ENCODE measurements at regions not wholly inside any gene's neighbourhood (a gene's known extent, or its start where the extent isn't known, plus 50 kb on each side); places are given as distances from the start of the nearest gene placed in this dataset.

GRCh38 chr6:44001318-44002066 lies 125.8 kb downstream of the MRPL14 start:
- H2AFZ ChIP-seq (ENCODE audit: insufficient read depth, low read depth, low read length, poor library complexity, severe bottlenecking) = no peak overlapping the region
- peaks cover 0 to 24% (median 8%) of the 10 kb centered on the region in 7 donors for H3K9me3 Mint-ChIP-seq
- H3K27me3 Mint-ChIP-seq (ENCODE audit: low read depth in 3 of 3) = peaks cover 61 to 81% (median 71%) of the 10 kb centered on the region in 3 donors
- H3K79me2 ChIP-seq (ENCODE audit: insufficient read depth, low read length) = no peaks in the 10 kb centered on the region
- peaks cover 31% of the 10 kb centered on the region for H3K4me1 Mint-ChIP-seq
- H3K27me3 ChIP-seq (ENCODE audit: control insufficient read depth in 2 of 2, insufficient read depth in 2 of 2, low read length in 2 of 2) = peaks cover 34 to 64% of the 10 kb centered on the region in 2 donors
- H3K27ac Mint-ChIP-seq = peak overlapping the region in 5 of 7 donors; percentile 25 to 91 (median 76)
- H3K9ac ChIP-seq (ENCODE audit: insufficient read depth, low read length, poor library complexity, severe bottlenecking) = no peak overlapping the region
- H3K4me1 ChIP-seq (ENCODE audit: control insufficient read depth in 1 of 2, insufficient read depth in 2 of 2, low read length in 2 of 2) = peaks cover 20 to 32% of the 10 kb centered on the region in 2 donors
- H3K9me3 ChIP-seq (replicated peaks in 1 of 2; ENCODE audit: control insufficient read depth in 1 of 2, insufficient read depth in 1 of 2, low read length in 2 of 2) = peaks cover 0 to 11% of the 10 kb centered on the region in 2 donors
- peak; percentile 46 for TF ChIP-seq CTCF (IDR thresholded peaks at IDR 0.05)
- peak in 2 of 3 donors; percentile 21 to 54 for DNase-seq
- H3K4me3 ChIP-seq (replicated peaks in 1 of 3; ENCODE audit: low read depth in 2 of 3, low read length in 3 of 3) = peak overlapping the region in 1 of 3 experiments; percentile 55
- 78% methylated on average over 5 of the region's 12 CpGs for WGBS (ENCODE audit: insufficient coverage)
- H3K36me3 ChIP-seq (replicated peaks in 1 of 2; ENCODE audit: control insufficient read depth in 1 of 2, insufficient read depth in 2 of 2, low read length in 2 of 2) = no peaks in the 10 kb centered on the region
- H3K27ac ChIP-seq (ENCODE audit: low read depth in 1 of 2, low read length in 2 of 2) = no peak overlapping the region
- peak overlapping the region; percentile 70 for H3K4me2 ChIP-seq (replicated peaks; ENCODE audit: extremely low read depth, low read length, poor library complexity, severe bottlenecking)
- no peaks in the 10 kb centered on the region for H4K20me1 ChIP-seq (ENCODE audit: insufficient read depth, low read length)
- intact Hi-C loops (cut with micrococcal nuclease) = loop anchor here (2.0 to 5.0 kb wide), 3 partner anchors 21 to 279 kb away; partner anchors contain the start of gene VEGFA (in 1 of the 2)
- H3K4me3 Mint-ChIP-seq = peak overlapping the region in 1 of 2 donors; percentile 76
- H3K36me3 Mint-ChIP-seq = peaks cover 7 to 9% of the 10 kb centered on the region in 2 donors

GRCh38 chr6:44000164-44000842 lies 126.9 kb downstream of the MRPL14 start:
- H3K27me3 Mint-ChIP-seq (ENCODE audit: low read depth in 3 of 3) = peaks cover 58 to 69% (median 59%) of the 10 kb centered on the region in 3 donors
- H3K36me3 Mint-ChIP-seq = peaks cover 6 to 7% of the 10 kb centered on the region in 2 donors
- Histone ChIP-seq H3K4me3 (replicated peaks in 1 of 3; ENCODE audit: low read depth in 2 of 3, low read length in 3 of 3) (no peak overlapping the region), H3K36me3 (replicated peaks in 1 of 2; ENCODE audit: control insufficient read depth in 1 of 2, insufficient read depth in 2 of 2, low read length in 2 of 2) (no peaks in the 10 kb centered on the region), H3K27me3 (ENCODE audit: control insufficient read depth in 2 of 2, insufficient read depth in 2 of 2, low read length in 2 of 2) (peaks cover 34 to 54% of the 10 kb centered on the region in 2 donors), H2AFZ (ENCODE audit: insufficient read depth, low read depth, low read length, poor library complexity, severe bottlenecking) (no peak overlapping the region), H3K4me1 (ENCODE audit: control insufficient read depth in 1 of 2, insufficient read depth in 2 of 2, low read length in 2 of 2) (peaks cover 20 to 32% of the 10 kb centered on the region in 2 donors), H3K4me2 (replicated peaks; ENCODE audit: extremely low read depth, low read length, poor library complexity, severe bottlenecking) (no peak overlapping the region), H4K20me1 (ENCODE audit: insufficient read depth, low read length) (no peaks in the 10 kb centered on the region), H3K79me2 (ENCODE audit: insufficient read depth, low read length) (no peaks in the 10 kb centered on the region), H3K9me3 (replicated peaks in 1 of 2; ENCODE audit: control insufficient read depth in 1 of 2, insufficient read depth in 1 of 2, low read length in 2 of 2) (peaks cover 0 to 11% of the 10 kb centered on the region in 2 donors), H3K9ac (ENCODE audit: insufficient read depth, low read length, poor library complexity, severe bottlenecking) (peak overlapping the region; percentile 33), H3K27ac (ENCODE audit: low read depth in 1 of 2, low read length in 2 of 2) (no peak overlapping the region)
- peaks cover 27% of the 10 kb centered on the region for H3K4me1 Mint-ChIP-seq
- intact Hi-C loops (cut with micrococcal nuclease) = loop anchor here (2.0 to 5.0 kb wide), 3 partner anchors 20 to 278 kb away; partner anchors contain the start of gene VEGFA (in 1 of the 2)
- no peak for TF ChIP-seq CTCF (IDR thresholded peaks at IDR 0.05)
- DNase-seq = peak; percentile 85 to 95 (median 89)
- H3K9me3 Mint-ChIP-seq = peaks cover 0 to 21% (median 8%) of the 10 kb centered on the region in 7 donors
- H3K4me3 Mint-ChIP-seq = peak overlapping the region; percentile 43 to 76
- H3K27ac Mint-ChIP-seq = peak overlapping the region in 6 of 7 donors; percentile 76 to 91 (median 84)
- WGBS (ENCODE audit: insufficient coverage) = 26% methylated on average over 11 of the region's 14 CpGs

Measured in CD14-positive monocyte (primary cell).